Endothelial cell of umbilical vein (primary cell): ENCODE measurements at regions not wholly inside any gene's neighbourhood (a gene's known extent, or its start where the extent isn't known, plus 50 kb on each side); places are given as distances from the start of the nearest gene placed in this dataset.

Experiments used
- BruUV-seq: library from RNA; stranded (reverse); fragments of 400-500 nt; replicated peaks from 2 replicates; lab custom pipeline; 2021; lab: Mats Ljungman, UMichigan
- CTCF ChIA-PET: fragments of 300-600, 350-600 bp; sonication (Branson Sonifier 250); formaldehyde crosslinking; loops from one replicate; lab custom pipeline; 2021; ENCODE audit warnings: antibody characterized with exemption, inconsistent platforms; lab: Charles Lee
- POLR2A ChIA-PET: fragments of 300-600, 350-600 bp; sonication (Branson Sonifier 250); formaldehyde crosslinking; loops from one replicate; lab custom pipeline; 2021; ENCODE audit warnings: antibody characterized with exemption, inconsistent platforms; lab: Charles Lee
- DNase-seq: peaks from one replicate; pipeline ENCODE4 v3.0.0-alpha.2; 2011; ENCODE audit warnings: low read depth, low spot score
- FAIRE-seq: peaks from 2 replicates; lab custom pipeline; 2011; peaks lifted over from hg19 to GRCh38; lab: Jason Lieb, UNC
- H2AFZ ChIP-seq: 2 replicates; pipeline ENCODE4 v1.6.0; 2012; ENCODE audit warnings: low read depth, low read length, control low read depth, inconsistent platforms
- H3K27ac ChIP-seq: 2 replicates; pipeline ENCODE4 v1.5.1; 2011; ENCODE audit warnings: low read depth, mild to moderate bottlenecking, control low read depth, low read length, moderate library complexity; ENCODE audit not compliant: insufficient read depth
- H3K27me3 ChIP-seq, 2 experiments: 2 replicates each; pipeline versions ENCODE4 v1.6.0 to v1.6.1; 2011; ENCODE audit warnings: low read length in 2 of 2, mixed read lengths in 1 of 2; ENCODE audit not compliant: control insufficient read depth in 2 of 2, insufficient read depth in 2 of 2
- H3K36me3 ChIP-seq, 2 experiments: 2 replicates in 1 of 2; 3 replicates in 1 of 2; pipeline ENCODE4 v1.5.1; 2011; ENCODE audit warnings: low read length in 2 of 2, mild to moderate bottlenecking in 1 of 2, moderate library complexity in 1 of 2; ENCODE audit not compliant: control insufficient read depth in 2 of 2, insufficient read depth in 2 of 2; ENCODE audit errors: extremely low read depth in 1 of 2
- H3K4me1 ChIP-seq: 3 replicates; pipeline ENCODE4 v1.5.1; 2011; ENCODE audit warnings: mild to moderate bottlenecking, low read length; ENCODE audit not compliant: control insufficient read depth, insufficient read depth; ENCODE audit errors: extremely low read depth
- H3K4me2 ChIP-seq: 2 replicates; pipeline ENCODE4 v1.6.1; 2011; ENCODE audit warnings: low read length, control low read depth, mixed read lengths; ENCODE audit not compliant: insufficient read depth
- H3K4me3 ChIP-seq, 3 experiments: fragments of 200-600 bp in 1 of 3; sonication (generic), shearing (Covaris generic) in 1 of 3; replicated peaks in 1 of 3; 2 replicates each; pipeline ENCODE4 v1.5.1; 2011 to 2016; ENCODE audit warnings: control low read depth in 3 of 3, low read length in 3 of 3, mild to moderate bottlenecking in 2 of 3, inconsistent platforms in 1 of 3, low read depth in 1 of 3, moderate library complexity in 1 of 3; ENCODE audit not compliant: insufficient read depth in 1 of 3
- H3K79me2 ChIP-seq: 2 replicates; pipeline ENCODE4 v1.6.0; 2012; ENCODE audit warnings: low read length, inconsistent platforms; ENCODE audit not compliant: control insufficient read depth, insufficient read depth
- H3K9ac ChIP-seq: replicated peaks from 2 replicates; pipeline ENCODE3; 2011; ENCODE audit warnings: low read length, control low read depth; ENCODE audit not compliant: insufficient read depth; ENCODE audit errors: extremely low read depth
- H3K9me1 ChIP-seq: replicated peaks from 3 replicates; pipeline ENCODE4 v1.6.0; 2011; ENCODE audit warnings: mild to moderate bottlenecking, low read length; ENCODE audit not compliant: control insufficient read depth, insufficient read depth; ENCODE audit errors: extremely low read depth
- H3K9me3 ChIP-seq: replicated peaks from 2 replicates; pipeline ENCODE4 v1.5.1; 2012; ENCODE audit warnings: low read length, inconsistent platforms; ENCODE audit not compliant: control insufficient read depth, insufficient read depth
- H4K20me1 ChIP-seq: replicated peaks from 2 replicates; pipeline ENCODE3; 2011; ENCODE audit warnings: mild to moderate bottlenecking, low read length; ENCODE audit not compliant: control insufficient read depth, insufficient read depth; ENCODE audit errors: extremely low read depth
- FOS ChIP-seq: IDR thresholded peaks from 2 replicates; pipeline ENCODE4 v1.6.1; 2011; ENCODE audit warnings: mild to moderate bottlenecking, low read length, moderate library complexity, borderline replicate concordance; ENCODE audit not compliant: insufficient read depth
- GATA2 ChIP-seq: IDR thresholded peaks from 2 replicates; pipeline ENCODE4 v1.7.0; 2011; ENCODE audit warnings: low read depth, mild to moderate bottlenecking, moderate library complexity, mixed read lengths, low read length; ENCODE audit not compliant: insufficient read length, insufficient read depth
- JUN ChIP-seq: IDR thresholded peaks from 2 replicates; pipeline ENCODE4 v1.6.1; 2011; ENCODE audit warnings: borderline replicate concordance, low read depth; ENCODE audit not compliant: insufficient read length, insufficient read depth
- MYC ChIP-seq: IDR thresholded peaks from one replicate; pipeline ENCODE4 v1.6.1; 2011; ENCODE audit warnings: mild to moderate bottlenecking, low read depth, low read length
- POLR2A ChIP-seq: IDR thresholded peaks from 2 replicates; pipeline ENCODE4 v1.6.1; 2012; ENCODE audit warnings: low read depth, mild to moderate bottlenecking, control low read depth, low read length
- dilution Hi-C: fragments of 300-500 bp; cut with MboI; formaldehyde crosslinking; loops from one replicate; pipeline ENCODE4 v1.15.0; 2019; ENCODE audit warnings: low sequenced_read_pairs; ENCODE audit not compliant: extremely low pct_ligation_motif_present
- intact Hi-C: fragments of 100-400 bp; cut with micrococcal nuclease; formaldehyde crosslinking; loops from one replicate; pipeline ENCODE4 v1.10.0; 2022
- TF ChIP-seq, protein P1 (sequence below), 2 donors: IDR thresholded peaks; 1 replicate in 1 of 2; 2 replicates in 1 of 2; pipeline ENCODE4 v1.5.1; 2011; ENCODE audit warnings: low read length in 2 of 2, mild to moderate bottlenecking in 2 of 2, moderate library complexity in 2 of 2, control low read depth in 1 of 2, inconsistent platforms in 1 of 2, low read depth in 1 of 2; ENCODE audit not compliant: insufficient read depth in 1 of 2; ENCODE audit errors: extremely low read depth in 1 of 2
- TF ChIP-seq, protein P2 (sequence below): IDR thresholded peaks from 2 replicates; pipeline ENCODE4 v1.6.1; 2011; ENCODE audit not compliant: insufficient read depth, insufficient read length

GRCh38 chr10:124213471-124213870 is 120.1 kb upstream of the CHST15 start:
- H3K9me3 ChIP-seq, result no peaks in the 10 kb centered on the region
- intact Hi-C loops (no loop called here), dilution Hi-C loops (no loop called here)
- H4K20me1 ChIP-seq, result no peaks in the 10 kb centered on the region
- no peaks in the 10 kb centered on the region for H3K79me2 ChIP-seq
- H3K9me1 ChIP-seq, result no peaks in the 10 kb centered on the region
- DNase-seq, result no peak
- H3K4me3 ChIP-seq, result no peak overlapping the region
- no peak overlapping the region for H3K9ac ChIP-seq
- no peaks in the 10 kb centered on the region for H3K4me1 ChIP-seq
- no peaks in the 10 kb centered on the region for H3K27me3 ChIP-seq
- H2AFZ ChIP-seq, result no peak overlapping the region
- H3K27ac ChIP-seq, result no peak overlapping the region
- ChIA-PET POLR2A (no interaction called here), CTCF (no interaction called here)
- H3K4me2 ChIP-seq, result no peak overlapping the region
- no peaks in the 10 kb centered on the region for H3K36me3 ChIP-seq
- BruUV-seq, result no TSS peak
- no peak for FAIRE-seq
- TF ChIP-seq, protein P1, sequence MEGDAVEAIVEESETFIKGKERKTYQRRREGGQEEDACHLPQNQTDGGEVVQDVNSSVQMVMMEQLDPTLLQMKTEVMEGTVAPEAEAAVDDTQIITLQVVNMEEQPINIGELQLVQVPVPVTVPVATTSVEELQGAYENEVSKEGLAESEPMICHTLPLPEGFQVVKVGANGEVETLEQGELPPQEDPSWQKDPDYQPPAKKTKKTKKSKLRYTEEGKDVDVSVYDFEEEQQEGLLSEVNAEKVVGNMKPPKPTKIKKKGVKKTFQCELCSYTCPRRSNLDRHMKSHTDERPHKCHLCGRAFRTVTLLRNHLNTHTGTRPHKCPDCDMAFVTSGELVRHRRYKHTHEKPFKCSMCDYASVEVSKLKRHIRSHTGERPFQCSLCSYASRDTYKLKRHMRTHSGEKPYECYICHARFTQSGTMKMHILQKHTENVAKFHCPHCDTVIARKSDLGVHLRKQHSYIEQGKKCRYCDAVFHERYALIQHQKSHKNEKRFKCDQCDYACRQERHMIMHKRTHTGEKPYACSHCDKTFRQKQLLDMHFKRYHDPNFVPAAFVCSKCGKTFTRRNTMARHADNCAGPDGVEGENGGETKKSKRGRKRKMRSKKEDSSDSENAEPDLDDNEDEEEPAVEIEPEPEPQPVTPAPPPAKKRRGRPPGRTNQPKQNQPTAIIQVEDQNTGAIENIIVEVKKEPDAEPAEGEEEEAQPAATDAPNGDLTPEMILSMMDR (IDR thresholded peaks at IDR 0.05; ENCODE audit: extremely low read depth in 1 of 2, insufficient read depth in 1 of 2, low read depth in 1 of 2, low read length in 2 of 2), result no peak
- TF ChIP-seq MYC (no peak), POLR2A (no peak)
- TF ChIP-seq, protein P2, sequence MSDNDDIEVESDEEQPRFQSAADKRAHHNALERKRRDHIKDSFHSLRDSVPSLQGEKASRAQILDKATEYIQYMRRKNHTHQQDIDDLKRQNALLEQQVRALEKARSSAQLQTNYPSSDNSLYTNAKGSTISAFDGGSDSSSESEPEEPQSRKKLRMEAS, result no peak

DNA sequence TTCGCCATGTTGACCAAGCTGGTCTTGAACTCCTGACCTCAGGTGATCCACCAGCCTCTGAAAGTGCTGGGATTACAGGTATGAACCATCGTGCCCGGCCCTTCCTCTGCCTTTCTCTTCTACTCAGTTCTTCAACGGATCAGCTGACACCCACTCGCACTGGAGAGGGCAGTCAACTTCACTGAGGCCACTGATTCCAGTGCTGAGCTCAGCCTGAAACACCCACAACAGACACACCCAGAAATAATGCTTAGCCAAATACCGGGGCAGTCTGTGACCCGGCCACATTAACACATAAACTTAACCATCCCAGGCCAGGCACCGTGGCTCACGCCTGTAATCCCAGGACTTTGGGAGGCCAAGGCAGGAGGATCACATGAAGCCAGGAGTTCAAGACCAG is 119.3 kb upstream of the CHST15 start:
- no peak overlapping the region for H3K4me3 ChIP-seq
- no peak overlapping the region for H2AFZ ChIP-seq
- no peaks in the 10 kb centered on the region for H4K20me1 ChIP-seq
- intact Hi-C loops (no loop called here), dilution Hi-C loops (no loop called here)
- H3K9ac ChIP-seq, result no peak overlapping the region
- no peaks in the 10 kb centered on the region for H3K4me1 ChIP-seq
- H3K36me3 ChIP-seq, result no peaks in the 10 kb centered on the region
- H3K79me2 ChIP-seq, result no peaks in the 10 kb centered on the region
- H3K9me3 ChIP-seq, result no peaks in the 10 kb centered on the region
- DNase-seq (no peak), FAIRE-seq (no peak)
- CTCF ChIA-PET, result no interaction called here
- H3K27ac ChIP-seq, result no peak overlapping the region
- POLR2A ChIA-PET, result no interaction called here
- no TSS peak for BruUV-seq
- no peaks in the 10 kb centered on the region for H3K27me3 ChIP-seq
- no peak for TF ChIP-seq MYC
- TF ChIP-seq FOS, result no peak
- TF ChIP-seq GATA2, result no peak
- no peak for TF ChIP-seq JUN
- TF ChIP-seq, protein P1 (IDR thresholded peaks at IDR 0.05; ENCODE audit: extremely low read depth in 1 of 2, insufficient read depth in 1 of 2, low read depth in 1 of 2, low read length in 2 of 2), result no peak
- no peak for TF ChIP-seq POLR2A
- no peaks in the 10 kb centered on the region for H3K9me1 ChIP-seq
- H3K4me2 ChIP-seq, result no peak overlapping the region
